ENCODE measurements at regions not wholly inside any gene's neighbourhood (a gene's known extent, or its start where the extent isn't known, plus 50 kb on each side); places are given as distances from the start of the nearest gene placed in this dataset.

DNA sequence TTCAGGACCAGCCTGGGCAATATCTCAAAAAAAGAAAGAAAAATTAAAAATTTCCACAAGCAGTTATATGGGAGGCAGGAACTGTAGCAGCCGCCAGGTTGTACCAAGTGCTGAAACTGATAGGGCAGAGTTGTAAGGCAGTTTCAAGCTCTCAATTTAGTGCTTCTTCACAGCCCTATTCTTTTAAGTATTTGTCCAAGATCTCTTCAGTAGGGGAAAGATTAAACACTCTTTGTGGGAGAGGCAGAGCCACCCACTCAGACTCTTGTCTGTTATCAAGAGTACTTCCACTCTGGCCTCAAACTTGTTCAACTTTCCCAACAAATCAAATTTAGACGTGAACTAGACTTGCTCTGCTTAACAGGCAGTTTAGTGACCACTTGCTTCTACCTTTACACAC is 228.7 kb downstream of the REEP3 start:
- no peak for DNase-seq

- no peak for DNase-seq
These were observed 230.6 kb downstream of the REEP3 start for GRCh38 chr10:63751836-63752235.

DNA sequence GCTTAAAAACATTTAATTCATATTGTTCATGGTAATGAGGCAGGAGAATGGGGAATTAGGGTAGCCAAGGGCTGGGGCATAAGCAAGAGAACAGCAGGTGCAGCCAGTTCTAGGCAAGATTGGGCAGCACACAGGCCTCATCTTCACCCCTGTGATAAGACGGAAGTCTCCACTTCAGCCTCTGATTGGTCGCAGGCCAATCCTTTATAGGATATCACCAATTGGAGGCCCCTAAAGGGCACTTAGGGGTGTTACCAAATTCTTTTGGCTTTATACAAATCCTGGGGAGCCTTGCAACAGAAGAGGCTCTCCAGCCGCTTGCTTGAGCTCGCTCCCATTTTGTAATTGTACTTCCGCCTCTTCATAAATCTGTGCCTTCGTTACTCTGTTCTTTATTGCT is 231.1 kb downstream of the REEP3 start:
- no peak for DNase-seq

GRCh38 chr10:63753808-63754207 is 232.6 kb downstream of the REEP3 start:
- DNase-seq: no peak

DNA sequence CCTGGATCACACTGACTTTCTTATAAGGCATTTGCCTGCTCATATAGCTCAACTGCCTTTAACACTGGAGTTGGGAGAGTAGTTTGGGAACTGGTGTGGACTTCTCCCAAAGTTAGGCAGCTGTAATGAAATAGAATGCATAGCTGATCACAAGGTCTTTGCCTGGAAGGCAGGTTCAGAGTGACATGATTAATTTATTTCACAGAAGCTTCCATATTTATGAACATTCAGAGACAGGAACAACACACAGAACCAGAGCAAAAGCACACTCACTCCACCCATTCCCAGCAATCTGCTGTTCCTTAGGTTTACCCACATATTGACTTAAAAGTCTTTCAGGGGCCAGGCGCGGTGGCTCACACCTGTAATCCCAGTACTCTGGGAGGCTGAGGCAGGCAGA is 234.2 kb downstream of the REEP3 start:
- DNase-seq: no peak

DNA sequence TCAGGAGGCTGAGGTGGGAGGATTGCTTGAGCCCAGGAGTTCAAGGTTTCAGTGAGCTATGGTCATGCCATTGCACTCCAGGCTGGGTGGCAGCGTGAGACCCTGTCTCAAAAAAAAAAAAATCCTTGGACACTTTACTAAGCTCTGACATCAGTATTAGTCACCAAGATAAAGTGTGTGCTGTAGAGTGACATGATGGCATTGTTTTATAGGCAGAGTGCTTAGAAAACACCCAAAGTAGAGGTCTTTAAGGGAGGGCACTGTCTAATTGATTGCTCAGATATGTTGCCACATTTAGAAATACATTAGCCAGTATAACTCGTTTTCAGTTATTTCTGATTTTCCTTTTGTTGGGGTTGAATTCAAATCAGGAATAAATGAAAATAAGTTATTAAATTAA is 235.9 kb downstream of the REEP3 start:
- DNase-seq: no peak

DNA sequence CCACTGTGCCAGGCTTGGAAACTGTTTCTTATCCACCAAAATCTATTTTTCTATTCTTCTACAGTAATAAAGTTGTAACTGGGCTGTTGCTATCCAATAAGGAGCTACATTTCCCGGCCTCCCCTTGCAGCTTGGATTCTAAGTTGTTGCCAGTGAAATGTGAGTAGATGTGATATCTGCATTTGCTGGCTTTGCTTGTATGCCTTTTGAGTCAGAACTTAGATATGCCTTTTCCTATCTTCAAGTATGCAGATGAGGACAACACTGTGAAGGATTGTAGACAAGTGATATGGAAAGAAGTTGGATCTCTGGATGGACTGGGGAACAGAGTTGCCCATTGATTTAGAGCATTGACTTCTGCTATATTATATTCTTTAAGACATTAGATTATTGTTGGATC is 236.9 kb downstream of the REEP3 start:
- DNase-seq: no peak

GRCh38 chr10:63759335-63759734 is 238.1 kb downstream of the REEP3 start:
- no peak for DNase-seq

GRCh38 chr10:63760034-63760707 is 239.0 kb downstream of the REEP3 start:
- DNase-seq: no peak

DNA sequence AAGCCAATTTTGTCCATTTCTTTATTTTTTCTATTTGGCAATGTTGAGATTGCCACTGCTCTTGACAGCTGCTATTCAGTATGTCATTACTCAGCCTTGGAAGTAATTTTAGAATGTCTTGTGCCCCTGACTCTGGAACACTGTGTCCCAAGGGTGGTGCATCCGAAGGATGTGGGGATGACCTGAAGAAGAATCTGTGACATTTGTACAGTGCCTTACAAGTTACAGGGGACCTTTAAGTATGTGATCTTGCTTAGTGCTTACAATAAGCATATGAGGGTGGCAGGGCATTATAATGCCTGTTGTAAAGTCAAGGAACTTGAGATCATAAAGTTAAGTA is 239.5 kb downstream of the REEP3 start:
- no peak for DNase-seq

DNA sequence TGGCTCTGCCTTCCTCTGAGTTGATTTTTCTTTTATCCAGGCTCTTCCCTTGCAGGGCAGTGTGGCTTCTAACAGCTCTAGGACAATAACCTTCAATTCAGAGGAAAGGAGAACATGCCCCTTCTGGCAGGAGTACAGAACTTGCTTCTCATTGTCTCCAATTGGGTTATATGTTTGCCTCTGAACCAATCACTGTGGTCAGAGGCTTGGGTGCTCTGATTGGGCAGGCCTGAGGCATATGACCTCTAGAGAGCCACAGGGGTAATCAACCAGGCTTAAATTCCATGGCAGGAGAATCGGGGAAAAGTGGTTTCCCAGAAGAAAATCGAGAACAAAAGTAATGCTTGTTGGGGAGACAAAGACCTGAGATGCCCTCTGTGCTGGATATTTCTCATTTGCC is 240.0 kb downstream of the REEP3 start:
- no peak for DNase-seq

DNA sequence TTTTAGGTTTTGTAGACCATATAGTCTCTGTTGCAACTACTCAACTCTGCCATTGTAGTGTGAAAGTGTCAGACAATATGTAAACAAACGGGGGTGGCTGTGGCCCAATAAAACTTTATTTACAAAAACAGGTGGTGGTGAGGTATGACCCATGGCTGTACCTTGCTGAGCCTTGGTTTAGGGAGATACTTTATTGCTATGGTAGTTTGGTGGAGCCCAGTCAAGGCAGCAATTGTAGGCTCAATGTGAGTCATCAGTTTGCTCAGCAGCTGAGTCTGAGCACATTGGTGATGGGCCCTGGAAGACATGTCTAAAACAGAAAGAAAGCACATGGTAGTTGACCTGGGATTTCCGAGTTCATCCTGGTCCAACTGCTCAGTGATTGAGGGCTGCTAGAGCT is 242.5 kb downstream of the REEP3 start:
- no peak for DNase-seq

- no peak for DNase-seq
These were observed 243.9 kb downstream of the REEP3 start for GRCh38 chr10:63765126-63765525.

- DNase-seq: no peak
These were observed 245.5 kb downstream of the REEP3 start for GRCh38 chr10:63766745-63767137.

GRCh38 chr10:63767138-63767801 is 246.1 kb downstream of the REEP3 start:
- DNase-seq: no peak

DNA sequence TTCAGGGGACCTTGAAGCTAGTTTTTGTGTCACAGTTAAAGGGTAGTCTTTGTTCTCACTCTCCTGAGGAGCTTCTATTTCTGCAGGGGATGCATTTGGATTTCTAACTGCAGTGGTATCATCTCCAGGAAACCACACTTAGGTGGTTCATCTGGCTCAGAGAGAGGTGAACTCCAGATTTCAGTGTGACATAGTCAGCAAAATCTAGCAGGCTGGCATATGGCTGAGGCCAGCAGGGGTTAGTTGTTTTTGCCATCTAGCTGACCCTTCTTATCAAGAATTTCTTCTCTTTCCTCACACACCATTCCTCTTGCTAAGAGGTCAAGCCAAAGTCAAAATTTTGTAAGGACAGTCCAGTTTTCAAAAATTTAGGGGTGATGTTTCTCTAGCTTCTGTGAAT is 248.2 kb downstream of the REEP3 start:
- DNase-seq: no peak

- no peak for DNase-seq
These were observed 249.3 kb downstream of the REEP3 start for GRCh38 chr10:63770523-63770922.

DNA sequence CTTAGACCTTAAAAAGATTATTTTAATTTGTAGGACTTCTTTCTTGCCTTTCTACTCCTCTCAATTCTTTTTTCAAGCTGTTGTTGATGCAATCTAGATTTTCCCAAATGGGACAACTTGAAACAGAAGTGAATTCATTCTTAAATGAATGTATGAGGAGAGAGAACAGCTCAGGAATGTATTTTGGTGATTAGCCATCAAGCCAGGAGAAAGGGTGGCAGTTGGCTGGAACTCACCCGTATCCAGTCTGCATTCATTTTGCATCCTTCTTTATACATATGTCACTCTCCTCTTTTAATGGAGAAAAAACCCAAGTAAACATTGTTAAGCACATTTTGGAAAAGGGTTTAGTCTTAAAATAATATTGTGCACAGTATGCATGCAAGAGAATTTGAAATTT is 251.3 kb downstream of the REEP3 start:
- DNase-seq: no peak

GRCh38 chr10:63773106-63773505 is 251.9 kb downstream of the REEP3 start:
- DNase-seq: no peak

DNA sequence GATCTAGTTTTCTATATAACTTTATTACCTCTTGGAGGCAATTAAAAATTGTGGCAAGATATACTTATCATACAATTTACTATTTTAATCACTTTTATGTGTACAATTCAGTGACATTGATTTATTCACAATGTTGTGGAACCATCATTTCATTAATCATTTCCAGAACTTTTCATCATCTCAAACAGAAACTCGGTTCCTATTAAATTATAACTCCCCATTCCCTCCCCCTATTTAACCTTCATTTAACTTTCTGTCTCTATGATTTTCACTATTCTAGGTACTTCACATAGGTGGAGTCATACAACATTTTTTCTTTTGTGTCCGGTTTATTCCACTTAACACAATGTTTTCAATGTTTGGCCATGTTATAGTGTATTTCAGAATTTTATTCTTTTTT is 252.8 kb downstream of the REEP3 start:
- DNase-seq: no peak

DNA sequence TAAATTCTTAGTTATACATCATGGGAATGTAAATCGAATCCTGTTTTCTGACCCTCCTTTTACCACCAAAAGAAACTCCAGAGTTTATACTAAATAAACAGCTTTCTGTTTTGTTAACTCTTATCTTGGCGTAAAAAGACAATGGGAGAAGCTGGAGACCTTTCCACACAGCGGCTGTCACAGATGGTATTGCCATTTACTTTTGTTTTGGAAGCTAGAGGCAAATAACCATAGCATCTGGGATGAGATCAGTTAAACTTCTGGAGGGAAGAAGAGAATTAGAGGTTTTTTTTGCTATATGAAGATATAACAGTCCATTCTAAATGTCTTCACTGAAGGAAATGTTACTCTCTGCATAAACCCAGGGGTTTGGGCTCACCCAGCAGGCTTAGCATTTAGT is 258.9 kb downstream of the REEP3 start:
- DNase-seq: no peak

DNA sequence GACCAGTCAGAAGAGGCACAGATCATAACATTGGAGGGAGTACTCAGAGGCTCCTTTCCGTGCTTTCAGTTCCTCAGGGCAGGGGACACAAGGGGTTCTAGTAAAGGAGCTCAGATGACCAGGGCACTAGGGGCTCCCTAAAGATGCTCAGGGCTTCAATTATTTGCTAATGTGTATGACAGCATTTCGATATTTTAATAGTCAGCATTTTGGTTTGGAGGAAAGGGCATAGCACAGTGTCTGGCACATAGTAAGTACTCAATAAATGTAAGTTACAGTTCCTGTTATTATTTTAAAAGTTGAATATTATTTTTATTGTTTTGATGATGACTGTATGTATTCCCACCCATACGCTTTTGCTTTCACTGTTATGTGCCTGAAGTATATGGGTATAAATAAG is 260.0 kb downstream of the REEP3 start:
- DNase-seq: no peak

GRCh38 chr10:63783882-63784281 is 262.7 kb downstream of the REEP3 start:
- no peak for DNase-seq

DNA sequence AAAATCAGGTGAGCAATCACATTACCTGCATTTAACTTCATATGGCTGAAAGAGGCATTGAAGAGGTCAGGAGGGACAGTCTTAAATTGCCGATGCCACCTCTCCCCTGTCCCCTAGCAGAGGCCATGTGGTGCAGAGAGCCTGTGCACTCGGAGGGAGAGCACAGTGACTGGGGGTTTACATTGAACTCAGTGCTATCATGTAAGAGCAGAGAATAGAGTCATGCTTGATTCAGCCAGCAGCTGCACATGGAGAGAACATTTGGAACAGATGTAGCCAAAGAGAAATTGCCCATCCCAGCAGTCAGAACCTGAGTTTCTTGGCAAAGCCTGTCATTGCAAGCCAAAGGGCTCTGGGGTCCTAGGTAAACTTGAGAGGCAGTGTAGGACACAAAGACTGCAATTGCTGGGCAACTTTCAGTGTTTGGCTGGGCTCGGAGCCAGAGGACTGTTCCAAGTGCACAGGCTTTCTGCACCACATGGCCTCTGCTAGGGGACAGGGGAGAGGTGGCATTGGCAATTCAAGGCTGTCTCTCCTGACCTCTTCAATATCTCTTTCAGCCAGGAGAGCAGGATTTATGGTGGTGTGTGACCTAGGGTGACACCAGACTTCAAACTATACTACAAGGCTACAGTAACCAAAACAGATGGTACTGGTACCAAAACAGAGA is 267.1 kb downstream of the REEP3 start:
- DNase-seq: no peak

All from central memory CD4-positive, alpha-beta T cell (primary cell).